Uterus (tissue), 3 donors: ENCODE measurements at regions not wholly inside any gene's neighbourhood (a gene's known extent, or its start where the extent isn't known, plus 50 kb on each side); places are given as distances from the start of the nearest gene placed in this dataset.
"Not testable (repeated sequence)": the region's sequence is repeated elsewhere in the genome, so short reads cannot be mapped to it uniquely, and the experiment has no call there.

ENCODE experiments used
- DNase-seq, 2 donors: peaks; one replicate each; pipeline ENCODE4 v3.0.0-alpha.2; 2019 to 2020
- H3K27ac ChIP-seq, 2 donors: fragments of 200-600 bp; sonication (generic); 1 replicate in 1 of 2; 2 replicates in 1 of 2; pipeline ENCODE4 v1.5.1; 2016 to 2018
- H3K27me3 ChIP-seq, 2 donors: fragments of 200-600 bp; sonication (generic); one replicate each; pipeline ENCODE4 v1.5.1; 2018 to 2019; ENCODE audit warnings: control low read depth in 1 of 2
- H3K36me3 ChIP-seq, 2 donors: fragments of 200-600 bp; sonication (generic); one replicate each; pipeline ENCODE4 v1.5.1; 2019; ENCODE audit warnings: control low read depth in 1 of 2
- H3K4me1 ChIP-seq, 2 donors: fragments of 200-600 bp; sonication (generic); one replicate each; pipeline ENCODE4 v1.5.1; 2018 to 2019; ENCODE audit warnings: control low read depth in 1 of 2
- H3K4me3 ChIP-seq, 2 donors: fragments of 200-600 bp; sonication (generic); 1 replicate in 1 of 2; 2 replicates in 1 of 2; pipeline ENCODE4 v1.5.1; 2018 to 2019; ENCODE audit warnings: mild to moderate bottlenecking in 1 of 2
- H3K9me3 ChIP-seq, 2 donors: fragments of 200-600 bp; sonication (generic); one replicate each; pipeline ENCODE4 v1.5.1; 2019; ENCODE audit warnings: control low read depth in 1 of 2
- POLR2A ChIP-seq, 2 donors: fragments of 450-650 bp; IDR thresholded peaks; one replicate each; pipeline ENCODE4 v1.6.1; 2016; ENCODE audit warnings: antibody characterized with exemption in 2 of 2, mild to moderate bottlenecking in 1 of 2, moderate library complexity in 1 of 2
- intact Hi-C: fragments of 100-400 bp; cut with DNase I; formaldehyde crosslinking; loops from one replicate; pipeline ENCODE4 v1.15.1; 2023; ENCODE audit warnings: low total_unique reads
- TF ChIP-seq, protein P1 (sequence below), 4 experiments: fragments of 200-600 bp in 2 of 4; fragments of 450-650 bp in 2 of 4; sonication (generic) in 2 of 4; IDR thresholded peaks; one replicate each; pipeline ENCODE4 v1.5.1; 2016 to 2019; ENCODE audit warnings: antibody characterized with exemption in 4 of 4, mild to moderate bottlenecking in 2 of 4, moderate library complexity in 1 of 4
- donor health status: DM: yes; HTN: yes; CAD: no.

DNA sequence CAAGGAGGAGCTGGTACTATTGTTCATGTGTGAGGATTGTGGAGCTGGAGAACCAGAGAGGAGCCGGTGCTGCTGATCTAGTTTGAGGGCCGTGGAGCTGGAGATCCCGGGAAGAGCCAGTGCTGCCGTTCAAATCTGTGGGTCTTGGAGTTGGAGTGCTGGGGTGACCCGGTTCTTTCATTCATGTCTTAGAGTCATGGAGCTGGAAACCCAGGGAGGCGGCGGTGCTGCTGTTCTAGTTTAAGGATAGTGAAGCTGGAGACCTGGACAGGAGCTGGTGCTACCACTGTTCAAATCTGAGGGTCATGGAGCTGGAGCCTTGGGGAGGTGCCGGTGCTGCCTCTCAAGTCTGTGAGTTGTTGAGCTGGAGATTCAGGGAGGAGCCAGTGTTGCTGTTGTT, 88.5 kb upstream of the ZNF479 start:
- no peak for TF ChIP-seq POLR2A (IDR thresholded peaks at IDR 0.05)
- TF ChIP-seq, protein P1, sequence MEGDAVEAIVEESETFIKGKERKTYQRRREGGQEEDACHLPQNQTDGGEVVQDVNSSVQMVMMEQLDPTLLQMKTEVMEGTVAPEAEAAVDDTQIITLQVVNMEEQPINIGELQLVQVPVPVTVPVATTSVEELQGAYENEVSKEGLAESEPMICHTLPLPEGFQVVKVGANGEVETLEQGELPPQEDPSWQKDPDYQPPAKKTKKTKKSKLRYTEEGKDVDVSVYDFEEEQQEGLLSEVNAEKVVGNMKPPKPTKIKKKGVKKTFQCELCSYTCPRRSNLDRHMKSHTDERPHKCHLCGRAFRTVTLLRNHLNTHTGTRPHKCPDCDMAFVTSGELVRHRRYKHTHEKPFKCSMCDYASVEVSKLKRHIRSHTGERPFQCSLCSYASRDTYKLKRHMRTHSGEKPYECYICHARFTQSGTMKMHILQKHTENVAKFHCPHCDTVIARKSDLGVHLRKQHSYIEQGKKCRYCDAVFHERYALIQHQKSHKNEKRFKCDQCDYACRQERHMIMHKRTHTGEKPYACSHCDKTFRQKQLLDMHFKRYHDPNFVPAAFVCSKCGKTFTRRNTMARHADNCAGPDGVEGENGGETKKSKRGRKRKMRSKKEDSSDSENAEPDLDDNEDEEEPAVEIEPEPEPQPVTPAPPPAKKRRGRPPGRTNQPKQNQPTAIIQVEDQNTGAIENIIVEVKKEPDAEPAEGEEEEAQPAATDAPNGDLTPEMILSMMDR (IDR thresholded peaks at IDR 0.05): no peak
- H3K27me3 ChIP-seq: no peaks in the 10 kb centered on the region
- no peaks in the 10 kb centered on the region for H3K4me1 ChIP-seq
- H3K9me3 ChIP-seq: no peaks in the 10 kb centered on the region
- DNase-seq: no peak
- intact Hi-C loops: no loop called here
- H3K4me3 ChIP-seq: no peak overlapping the region
- H3K36me3 ChIP-seq: no peaks in the 10 kb centered on the region
- no peak overlapping the region for H3K27ac ChIP-seq

DNA sequence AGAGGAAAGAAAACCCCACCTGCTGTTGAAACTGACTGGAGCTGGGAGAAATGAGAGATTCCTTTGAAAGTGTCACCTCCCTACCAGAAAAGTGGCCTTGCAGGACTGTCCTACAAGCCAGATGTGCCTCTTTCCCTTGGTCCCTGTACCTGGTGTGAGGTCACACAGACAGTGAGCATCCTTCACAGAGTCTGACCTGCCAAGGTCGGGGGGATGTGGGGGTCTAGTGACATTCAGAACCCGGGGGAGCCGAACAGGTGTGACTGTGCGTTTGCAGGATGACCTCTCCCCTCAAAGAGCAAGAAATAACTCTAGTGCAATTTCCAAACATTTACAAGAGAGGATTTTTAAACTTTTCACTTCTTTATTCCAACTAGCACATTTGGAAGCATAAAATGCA, 93.4 kb upstream of the ZNF479 start:
- Histone ChIP-seq H3K36me3 (no peaks in the 10 kb centered on the region), H3K27ac (no peak overlapping the region), H3K9me3 (no peaks in the 10 kb centered on the region), H3K4me1 (no peaks in the 10 kb centered on the region), H3K4me3 (no peak overlapping the region), H3K27me3 (no peaks in the 10 kb centered on the region)
- intact Hi-C loops: no loop called here
- no peak for DNase-seq
- TF ChIP-seq POLR2A (IDR thresholded peaks at IDR 0.05): no peak
- TF ChIP-seq, protein P1 (IDR thresholded peaks at IDR 0.05): no peak

DNA sequence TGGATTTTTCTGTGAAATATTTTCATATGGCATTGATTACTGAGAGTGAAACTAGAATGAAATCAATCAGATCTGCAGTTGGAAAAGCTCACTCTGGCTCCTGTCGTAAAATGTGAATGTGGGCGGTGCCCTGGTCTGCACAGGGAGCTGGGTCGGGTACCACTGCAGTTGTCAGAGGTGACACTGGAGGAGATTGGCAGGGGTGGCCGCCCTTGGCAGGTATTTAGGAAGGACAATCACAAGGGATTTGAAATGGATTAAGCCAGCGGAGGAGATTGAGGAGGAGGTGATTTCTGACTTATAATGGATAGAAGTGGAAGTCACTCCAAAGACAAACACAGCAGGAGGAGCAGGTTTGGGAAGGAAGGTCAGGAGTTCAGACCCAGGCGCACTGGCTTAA, 109.0 kb upstream of the ZNF479 start:
- H3K36me3 ChIP-seq, H3K27me3 ChIP-seq, DNase-seq, H3K27ac ChIP-seq, H3K9me3 ChIP-seq, H3K4me1 ChIP-seq, H3K4me3 ChIP-seq, intact Hi-C loops: not testable (repeated sequence)

DNA sequence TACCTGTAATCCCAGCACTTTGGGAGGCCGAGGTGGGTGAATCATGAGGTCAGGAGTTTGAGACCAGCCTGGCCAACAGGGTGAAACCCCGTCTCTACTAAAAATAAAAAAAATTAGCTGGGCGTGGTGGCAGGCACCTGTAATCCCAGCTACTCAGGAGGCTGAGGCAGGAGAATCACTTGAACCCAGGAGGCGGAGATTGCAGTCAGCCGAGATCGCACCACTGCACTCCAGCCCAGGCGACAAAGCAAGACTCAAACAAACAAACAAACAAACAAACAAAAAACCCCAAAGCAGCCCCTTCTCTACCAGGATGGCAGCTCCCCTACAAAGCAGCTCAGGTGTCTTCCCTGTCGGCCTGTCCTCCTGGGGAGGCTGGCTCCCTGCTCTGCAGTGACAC, 111.3 kb upstream of the ZNF479 start:
- H3K4me1 ChIP-seq, DNase-seq, H3K36me3 ChIP-seq, intact Hi-C loops, H3K4me3 ChIP-seq, H3K27me3 ChIP-seq, H3K9me3 ChIP-seq, H3K27ac ChIP-seq: not testable (repeated sequence)

DNA sequence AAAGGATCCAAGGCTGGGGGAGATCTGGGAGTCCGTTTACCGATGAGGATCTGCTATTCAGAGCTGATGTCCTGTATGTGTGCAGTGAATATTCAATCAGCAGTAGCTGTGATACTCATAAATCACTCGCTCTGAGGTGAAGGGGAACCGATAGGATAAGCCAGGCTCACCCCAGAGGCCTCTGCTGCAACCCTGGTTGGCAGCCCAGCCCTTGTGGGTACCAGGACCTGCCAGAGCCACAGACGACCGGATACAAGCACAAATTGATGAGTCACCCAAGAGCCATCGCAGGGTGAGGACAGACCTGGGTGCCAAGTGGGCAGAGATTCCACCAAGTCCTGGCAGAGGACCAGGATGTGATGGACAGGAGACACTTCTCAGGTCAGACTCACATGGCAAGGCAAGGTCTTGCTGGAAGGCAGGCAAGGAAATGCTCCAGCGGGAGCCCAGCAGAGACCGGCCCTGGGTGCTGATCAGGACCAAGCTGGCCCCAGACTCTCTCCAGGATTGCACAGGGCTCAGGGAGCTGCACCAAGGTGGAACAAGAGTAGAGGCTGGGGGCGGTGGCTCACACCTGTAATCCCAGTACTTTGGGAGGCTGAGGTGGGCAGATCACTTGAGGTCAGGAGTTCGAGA, 112.2 kb upstream of the ZNF479 start:
- H3K9me3 ChIP-seq, H3K27ac ChIP-seq, intact Hi-C loops: not testable (repeated sequence)

DNA sequence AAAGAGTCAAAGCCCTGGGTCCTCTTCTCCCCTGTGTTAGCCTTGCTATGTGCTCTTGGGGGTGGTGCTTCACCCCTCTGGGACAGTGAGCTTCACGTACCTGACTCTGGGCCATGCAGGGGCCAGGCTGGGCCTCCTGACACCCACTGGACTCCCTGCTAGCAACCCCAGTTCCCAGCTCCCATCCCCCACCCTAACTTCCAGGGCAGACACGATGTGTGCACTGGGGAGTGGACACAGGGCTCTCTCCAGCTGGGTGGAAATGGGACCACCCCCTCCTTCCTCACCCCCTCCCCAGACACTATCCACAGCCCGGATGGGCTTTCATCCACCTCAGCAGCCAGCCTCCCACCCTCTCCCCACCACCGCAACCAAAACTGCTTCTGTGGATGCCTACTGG, 113.0 kb upstream of the ZNF479 start:
- no peaks in the 10 kb centered on the region for H3K27me3 ChIP-seq
- no peaks in the 10 kb centered on the region for H3K4me1 ChIP-seq
- no peaks in the 10 kb centered on the region for H3K36me3 ChIP-seq
- intact Hi-C loops: no loop called here
- H3K27ac ChIP-seq: no peak overlapping the region
- H3K4me3 ChIP-seq: no peak overlapping the region
- no peak for TF ChIP-seq POLR2A (IDR thresholded peaks at IDR 0.05)
- TF ChIP-seq, protein P1 (IDR thresholded peaks at IDR 0.05): no peak
- no peak for DNase-seq
- no peaks in the 10 kb centered on the region for H3K9me3 ChIP-seq

More for the DNA sequence above, 112.2 kb upstream of the ZNF479 start:
- not testable (repeated sequence) for H3K27me3 ChIP-seq, H3K4me3 ChIP-seq, DNase-seq, H3K4me1 ChIP-seq, H3K36me3 ChIP-seq

DNA sequence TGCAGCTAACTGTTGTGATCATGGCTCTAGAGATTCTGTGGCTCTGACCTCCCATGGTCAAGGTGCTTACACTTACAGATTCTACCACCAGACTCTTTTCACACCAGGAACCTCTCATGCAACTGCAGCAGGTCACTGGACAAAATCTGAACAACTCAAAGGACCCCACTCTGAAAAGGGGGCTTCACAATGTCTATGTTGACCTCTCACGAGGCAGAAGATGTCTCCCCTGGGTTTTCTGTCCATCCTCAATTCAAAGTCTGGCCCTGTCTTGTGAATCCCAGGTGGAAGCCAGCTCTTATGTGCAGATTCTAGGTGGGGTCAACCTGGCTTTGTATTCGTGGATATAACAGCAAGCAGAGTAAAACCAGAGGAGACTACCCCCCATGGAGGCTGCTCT, 118.6 kb upstream of the ZNF479 start:
- H3K36me3 ChIP-seq: no peaks in the 10 kb centered on the region
- H3K9me3 ChIP-seq: no peaks in the 10 kb centered on the region
- no peak overlapping the region for H3K27ac ChIP-seq
- H3K4me1 ChIP-seq: no peaks in the 10 kb centered on the region
- H3K4me3 ChIP-seq: no peak overlapping the region
- no peak for TF ChIP-seq POLR2A (IDR thresholded peaks at IDR 0.05)
- TF ChIP-seq, protein P1 (IDR thresholded peaks at IDR 0.05): no peak
- no peaks in the 10 kb centered on the region for H3K27me3 ChIP-seq
- no peak for DNase-seq
- intact Hi-C loops: no loop called here
